ENCODE measurements at regions not wholly inside any gene's neighbourhood (a gene's known extent, or its start where the extent isn't known, plus 50 kb on each side); places are given as distances from the start of the nearest gene placed in this dataset.

GRCh38 chr18:56353663-56354260 lies 284.6 kb downstream of the TXNL1 start:
- H3K36me3 Mint-ChIP-seq, result peaks cover 2% of the 10 kb centered on the region
- no peak overlapping the region for H3K27ac Mint-ChIP-seq
- no peaks in the 10 kb centered on the region for H3K27me3 Mint-ChIP-seq
- peaks cover 0 to 5% (median 2%) of the 10 kb centered on the region in 3 donors for H3K9me3 Mint-ChIP-seq
- H3K4me1 Mint-ChIP-seq, result no peaks in the 10 kb centered on the region
- no peak overlapping the region for H3K4me3 Mint-ChIP-seq

GRCh38 chr18:56351911-56352500 lies 286.4 kb downstream of the TXNL1 start:
- Mint-ChIP-seq H3K36me3 (no peaks in the 10 kb centered on the region), H3K9me3 (peaks cover 0 to 5% (median 4%) of the 10 kb centered on the region in 3 donors), H3K4me3 (no peak overlapping the region), H3K4me1 (no peaks in the 10 kb centered on the region), H3K27ac (no peak overlapping the region), H3K27me3 (no peaks in the 10 kb centered on the region)

- Mint-ChIP-seq H3K9me3 (peaks cover 5 to 6% (median 6%) of the 10 kb centered on the region in 3 donors), H3K4me3 (no peak overlapping the region)
Measured at GRCh38 chr18:56337507-56337906, 300.9 kb downstream of the TXNL1 start.

GRCh38 chr18:56333839-56334238 lies 304.6 kb downstream of the TXNL1 start:
- Mint-ChIP-seq H3K4me1 (no peaks in the 10 kb centered on the region), H3K27ac (no peak overlapping the region), H3K9me3 (peaks cover 0 to 1% (median 0%) of the 10 kb centered on the region in 3 donors), H3K27me3 (no peaks in the 10 kb centered on the region), H3K36me3 (peaks cover 2% of the 10 kb centered on the region), H3K4me3 (no peak overlapping the region)

More at GRCh38 chr18:56337507-56337906, 300.9 kb downstream of the TXNL1 start:
- H3K27me3 Mint-ChIP-seq, result no peaks in the 10 kb centered on the region
- H3K4me1 Mint-ChIP-seq, result no peaks in the 10 kb centered on the region
- H3K36me3 Mint-ChIP-seq, result no peaks in the 10 kb centered on the region
- H3K27ac Mint-ChIP-seq, result no peak overlapping the region

- Mint-ChIP-seq H3K27me3 (no peaks in the 10 kb centered on the region), H3K27ac (no peak overlapping the region), H3K4me3 (no peak overlapping the region), H3K4me1 (no peaks in the 10 kb centered on the region), H3K9me3 (no peaks in the 10 kb centered on the region), H3K36me3 (peaks cover 4% of the 10 kb centered on the region)
Measured at GRCh38 chr18:56333146-56333545, 305.2 kb downstream of the TXNL1 start.

DNA sequence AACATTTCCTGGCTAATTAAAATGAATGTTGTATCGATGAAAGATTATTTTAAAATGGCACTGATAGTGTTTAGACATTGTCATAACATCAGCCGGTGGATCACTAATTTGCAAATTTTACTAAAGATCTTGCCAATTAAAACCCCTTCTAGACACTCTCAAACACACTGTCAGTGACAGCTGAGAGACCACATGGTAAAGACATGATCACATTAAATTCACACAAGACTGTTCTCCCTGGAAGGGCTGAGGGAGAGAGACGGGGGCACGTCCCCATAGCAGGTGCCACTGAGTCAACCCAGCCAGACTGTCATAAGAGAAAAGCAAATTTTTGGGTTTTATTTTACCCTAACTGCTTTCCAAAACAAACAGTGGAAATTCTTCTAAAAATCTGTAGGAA lies 306.0 kb downstream of the TXNL1 start:
- H3K9me3 Mint-ChIP-seq, result no peaks in the 10 kb centered on the region
- H3K36me3 Mint-ChIP-seq, result peaks cover 4% of the 10 kb centered on the region
- no peaks in the 10 kb centered on the region for H3K4me1 Mint-ChIP-seq
- H3K27ac Mint-ChIP-seq, result no peak overlapping the region
- no peak overlapping the region for H3K4me3 Mint-ChIP-seq
- H3K27me3 Mint-ChIP-seq, result no peaks in the 10 kb centered on the region

GRCh38 chr18:56330366-56331110 lies 307.9 kb downstream of the TXNL1 start:
- H3K4me3 Mint-ChIP-seq, result peak overlapping the region in 1 of 4 donors; percentile 1
- no peaks in the 10 kb centered on the region for H3K9me3 Mint-ChIP-seq
- H3K4me1 Mint-ChIP-seq, result no peaks in the 10 kb centered on the region
- H3K27ac Mint-ChIP-seq, result no peak overlapping the region
- H3K36me3 Mint-ChIP-seq, result peaks cover 4% of the 10 kb centered on the region
- H3K27me3 Mint-ChIP-seq, result no peaks in the 10 kb centered on the region

DNA sequence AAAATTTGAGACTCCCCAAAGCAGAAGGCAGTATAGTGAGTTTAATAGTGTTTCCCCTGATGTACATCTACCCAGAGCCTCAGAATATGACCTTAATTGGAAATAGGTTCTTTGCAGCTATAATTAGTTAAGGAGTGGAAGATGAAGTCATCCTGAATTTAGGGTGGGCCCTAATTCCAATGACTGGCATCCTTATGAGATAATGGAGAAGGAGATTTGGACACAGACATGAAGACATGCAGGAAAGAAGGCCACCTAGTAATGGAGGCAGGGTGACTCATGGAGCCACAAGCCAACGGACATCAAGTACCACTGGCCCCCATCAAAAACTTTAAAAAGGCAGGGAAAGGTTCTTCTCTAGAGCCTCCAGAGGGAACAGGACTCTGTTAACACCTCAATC lies 308.9 kb downstream of the TXNL1 start:
- no peaks in the 10 kb centered on the region for H3K9me3 Mint-ChIP-seq
- H3K4me3 Mint-ChIP-seq, result no peak overlapping the region
- H3K4me1 Mint-ChIP-seq, result no peaks in the 10 kb centered on the region
- no peak overlapping the region for H3K27ac Mint-ChIP-seq
- peaks cover 4% of the 10 kb centered on the region for H3K36me3 Mint-ChIP-seq
- H3K27me3 Mint-ChIP-seq, result no peaks in the 10 kb centered on the region

DNA sequence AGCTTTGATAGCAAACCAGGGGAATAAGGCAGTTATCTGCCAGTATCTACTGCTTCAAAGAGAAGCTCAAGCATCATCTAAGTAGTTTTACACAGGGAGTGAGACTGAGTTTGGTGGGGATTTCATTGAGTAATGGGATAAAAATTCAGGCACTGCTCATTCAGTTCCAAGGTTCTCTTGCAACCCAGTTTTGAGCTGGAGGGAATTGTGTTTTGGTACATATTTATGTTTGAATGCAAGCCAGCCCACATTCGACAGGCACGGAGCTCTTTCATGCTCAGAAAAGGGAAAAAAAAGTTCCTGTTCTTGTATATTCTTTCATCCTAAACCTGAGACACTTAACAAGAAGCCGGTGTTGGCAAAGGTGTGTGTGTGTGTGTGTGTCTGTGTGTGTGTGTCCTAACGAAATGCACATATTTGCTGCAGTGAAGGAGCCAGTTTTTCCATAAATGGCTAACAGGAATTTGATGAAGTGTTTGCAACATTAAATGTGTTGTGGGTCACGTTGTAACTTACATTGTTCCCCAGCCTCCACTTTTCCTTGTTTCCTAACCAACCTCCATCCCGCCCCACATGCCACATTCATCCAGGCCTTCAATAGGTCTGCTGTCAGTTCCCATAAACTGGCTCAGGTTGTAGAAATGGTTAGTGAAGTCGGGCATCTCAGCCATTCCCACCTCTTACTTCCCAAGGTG lies 311.1 kb downstream of the TXNL1 start:
- peaks cover 4% of the 10 kb centered on the region for H3K36me3 Mint-ChIP-seq
- H3K27me3 Mint-ChIP-seq, result no peaks in the 10 kb centered on the region
- H3K27ac Mint-ChIP-seq, result no peak overlapping the region
- no peak overlapping the region for H3K4me3 Mint-ChIP-seq
- no peaks in the 10 kb centered on the region for H3K4me1 Mint-ChIP-seq
- no peaks in the 10 kb centered on the region for H3K9me3 Mint-ChIP-seq

DNA sequence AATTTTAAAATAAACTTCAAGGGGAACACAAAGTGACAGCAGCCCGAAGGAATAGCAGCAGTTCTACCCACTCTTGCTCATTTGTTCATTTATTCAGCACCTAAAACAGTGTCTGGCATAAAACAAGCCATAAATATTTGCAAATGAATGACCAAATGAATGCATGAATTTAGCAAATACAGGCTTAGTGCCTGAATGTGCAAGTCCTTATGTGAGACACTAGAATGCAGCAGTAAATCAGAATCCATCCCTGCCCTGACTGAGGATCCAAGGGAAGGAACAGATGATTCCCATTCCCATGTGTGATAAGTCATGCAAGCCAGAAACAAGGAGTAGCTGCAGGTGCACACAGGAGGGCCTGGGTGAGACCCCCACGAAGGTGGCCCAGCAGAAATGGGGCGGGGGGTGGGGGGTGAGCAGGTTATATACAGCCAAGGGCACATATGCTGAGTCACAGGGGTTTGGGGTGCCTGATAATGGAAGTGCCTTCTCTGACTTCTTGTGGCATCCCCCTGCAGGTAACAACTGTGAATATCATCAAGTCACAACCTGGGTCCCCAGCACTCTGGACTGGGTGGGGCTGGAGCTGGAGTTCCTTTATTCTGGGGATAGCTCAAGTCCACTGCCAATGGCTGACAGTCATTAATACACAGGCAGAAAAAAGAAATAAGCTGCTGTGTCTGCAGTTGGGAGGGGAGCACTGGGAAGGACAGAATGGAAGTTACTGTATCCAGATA lies 311.9 kb downstream of the TXNL1 start:
- peaks cover 0 to 3% (median 0%) of the 10 kb centered on the region in 3 donors for H3K4me1 Mint-ChIP-seq

DNA sequence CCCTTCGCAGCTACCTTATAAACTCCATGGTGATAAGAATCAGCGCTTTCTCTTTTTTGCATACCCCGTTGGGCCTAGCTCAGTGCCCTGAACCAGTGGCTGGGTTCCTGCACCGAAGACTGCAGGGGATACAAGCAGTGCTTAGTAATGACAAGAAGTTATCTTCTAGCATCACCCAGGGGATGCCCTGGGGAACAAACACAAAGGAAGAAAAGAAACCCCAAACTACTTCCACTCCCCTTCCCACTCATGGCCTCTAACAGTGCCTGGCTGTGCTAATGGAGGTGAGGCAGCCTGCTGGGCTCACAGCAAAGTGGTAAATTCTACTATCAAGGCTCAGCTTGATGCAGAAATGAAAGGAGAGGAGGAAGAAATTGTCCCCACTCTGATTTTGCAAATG lies 314.7 kb downstream of the TXNL1 start:
- H3K4me3 Mint-ChIP-seq, result no peak overlapping the region
- H3K27me3 Mint-ChIP-seq, result no peaks in the 10 kb centered on the region
- no peaks in the 10 kb centered on the region for H3K9me3 Mint-ChIP-seq
- no peak overlapping the region for H3K27ac Mint-ChIP-seq
- peaks cover 7 to 21% (median 18%) of the 10 kb centered on the region in 3 donors for H3K4me1 Mint-ChIP-seq
- peaks cover 2% of the 10 kb centered on the region for H3K36me3 Mint-ChIP-seq

More for the DNA sequence above, 311.9 kb downstream of the TXNL1 start:
- H3K9me3 Mint-ChIP-seq, result no peaks in the 10 kb centered on the region
- H3K36me3 Mint-ChIP-seq, result peaks cover 4% of the 10 kb centered on the region
- H3K27me3 Mint-ChIP-seq, result no peaks in the 10 kb centered on the region
- no peak overlapping the region for H3K27ac Mint-ChIP-seq
- H3K4me3 Mint-ChIP-seq, result no peak overlapping the region

DNA sequence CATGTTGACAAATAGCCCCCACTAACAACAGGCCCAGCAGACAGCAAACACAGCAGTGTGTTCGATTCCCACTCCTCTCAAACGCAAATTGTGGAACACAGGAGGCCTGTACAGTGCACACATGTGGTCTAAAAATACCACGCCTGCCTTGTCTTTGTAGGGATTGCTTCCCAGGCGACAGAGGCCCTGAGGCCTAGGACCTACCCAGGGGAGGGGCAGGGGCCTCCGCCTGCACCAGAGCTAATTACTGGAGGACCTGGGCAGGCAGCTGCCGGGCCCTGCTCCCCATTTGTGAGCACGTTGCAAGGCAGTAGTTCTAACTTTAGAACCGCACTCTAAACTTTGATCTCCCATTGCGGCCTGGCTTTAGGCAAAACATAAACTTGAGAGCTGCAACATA lies 316.0 kb downstream of the TXNL1 start:
- H3K4me3 Mint-ChIP-seq, result no peak overlapping the region
- peaks cover 2% of the 10 kb centered on the region for H3K36me3 Mint-ChIP-seq
- no peaks in the 10 kb centered on the region for H3K9me3 Mint-ChIP-seq
- no peak overlapping the region for H3K27ac Mint-ChIP-seq
- no peaks in the 10 kb centered on the region for H3K27me3 Mint-ChIP-seq
- peaks cover 7 to 26% (median 25%) of the 10 kb centered on the region in 3 donors for H3K4me1 Mint-ChIP-seq

GRCh38 chr18:56321470-56321869 lies 316.9 kb downstream of the TXNL1 start:
- H3K27me3 Mint-ChIP-seq, result no peaks in the 10 kb centered on the region
- peaks cover 7 to 26% (median 25%) of the 10 kb centered on the region in 3 donors for H3K4me1 Mint-ChIP-seq
- no peaks in the 10 kb centered on the region for H3K9me3 Mint-ChIP-seq
- H3K36me3 Mint-ChIP-seq, result peaks cover 2% of the 10 kb centered on the region
- H3K27ac Mint-ChIP-seq, result no peak overlapping the region
- H3K4me3 Mint-ChIP-seq, result no peak overlapping the region

DNA sequence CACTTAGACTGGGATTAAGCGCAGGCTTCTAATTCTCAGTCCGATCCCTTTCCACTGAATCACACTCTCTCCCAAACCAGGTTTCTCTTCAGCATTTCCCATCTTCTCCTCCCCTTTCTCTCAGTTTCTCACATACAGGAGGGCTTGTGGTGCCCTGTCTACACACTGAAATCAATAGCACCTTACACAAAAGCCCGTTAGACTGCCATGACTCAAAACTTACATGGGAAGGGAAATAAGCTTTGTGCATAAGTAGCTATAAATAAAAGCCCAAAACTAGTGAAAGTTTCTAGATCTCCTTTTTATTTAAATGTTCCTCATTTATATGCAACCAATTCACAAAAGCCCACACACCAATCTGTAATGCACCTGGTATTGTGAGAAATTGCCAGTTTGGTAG lies 318.4 kb downstream of the TXNL1 start:
- peaks cover 2% of the 10 kb centered on the region for H3K36me3 Mint-ChIP-seq
- peaks cover 7 to 26% (median 25%) of the 10 kb centered on the region in 3 donors for H3K4me1 Mint-ChIP-seq
- peak overlapping the region in 1 of 4 donors; percentile 74 for H3K4me3 Mint-ChIP-seq
- H3K27ac Mint-ChIP-seq, result peak overlapping the region in 1 of 3 donors; percentile 16
- no peaks in the 10 kb centered on the region for H3K9me3 Mint-ChIP-seq
- H3K27me3 Mint-ChIP-seq, result no peaks in the 10 kb centered on the region

Data from IgD-negative memory B cell (primary cell).